H7 (cell line): ENCODE measurements at regions not wholly inside any gene's neighbourhood (a gene's known extent, or its start where the extent isn't known, plus 50 kb on each side); places are given as distances from the start of the nearest gene placed in this dataset.
"Not testable (repeated sequence)": the region's sequence is repeated elsewhere in the genome, so short reads cannot be mapped to it uniquely, and the experiment has no call there.

Experiments
- DNase-seq: peaks from one replicate; pipeline ENCODE4 v3.0.0; 2012
- H3K27me3 ChIP-seq: 2 replicates; pipeline ENCODE4 v1.6.0; 2011; ENCODE audit warnings: mild to moderate bottlenecking, low read length; ENCODE audit not compliant: control insufficient read depth, insufficient read depth
- H3K36me3 ChIP-seq: replicated peaks from 2 replicates; pipeline ENCODE4 v1.5.1; 2011; ENCODE audit warnings: low read length; ENCODE audit not compliant: control insufficient read depth, insufficient read depth
- H3K4me3 ChIP-seq: 2 replicates; pipeline ENCODE4 v1.5.1; 2011; ENCODE audit warnings: low read depth, mild to moderate bottlenecking, control low read depth, low read length, moderate library complexity; ENCODE audit not compliant: insufficient read depth

GRCh38 chr1:79235301-79236002 lies 228.9 kb upstream of the ADGRL4 start:
- Histone ChIP-seq H3K36me3 (no peaks in the 10 kb centered on the region), H3K4me3 (no peak overlapping the region), H3K27me3 (no peaks in the 10 kb centered on the region)
- DNase-seq: no peak

- no peak for DNase-seq
- no peak overlapping the region for H3K4me3 ChIP-seq
- H3K36me3 ChIP-seq: no peaks in the 10 kb centered on the region
- H3K27me3 ChIP-seq: no peaks in the 10 kb centered on the region
Measured at GRCh38 chr1:79232818-79233217, 226.3 kb upstream of the ADGRL4 start.

DNA sequence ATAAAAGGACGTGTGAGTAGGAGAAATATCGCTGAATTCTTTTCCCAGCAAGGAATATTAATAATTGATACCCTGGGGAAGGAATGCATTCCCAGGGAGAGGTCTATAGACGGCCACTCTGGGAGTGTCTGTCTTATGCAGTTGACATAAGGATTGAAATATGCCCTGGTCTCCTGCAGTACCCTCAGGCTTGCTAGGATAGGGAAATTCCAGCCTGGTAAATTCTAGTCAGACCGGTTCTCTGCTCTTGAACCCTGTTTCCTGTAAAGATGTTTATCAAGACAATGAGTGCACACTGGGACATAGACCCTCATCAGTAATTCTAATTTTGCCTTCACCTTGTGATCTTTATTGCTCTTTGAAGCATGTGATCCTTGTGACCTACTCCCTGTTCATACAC lies 224.2 kb upstream of the ADGRL4 start:
- H3K36me3 ChIP-seq, H3K4me3 ChIP-seq, H3K27me3 ChIP-seq, DNase-seq: not testable (repeated sequence)

- H3K36me3 ChIP-seq: no peaks in the 10 kb centered on the region
- H3K4me3 ChIP-seq: no peak overlapping the region
- H3K27me3 ChIP-seq: no peaks in the 10 kb centered on the region
- DNase-seq: no peak
Measured at GRCh38 chr1:79226963-79227362, 220.4 kb upstream of the ADGRL4 start.

GRCh38 chr1:79224537-79224936 lies 218.0 kb upstream of the ADGRL4 start:
- DNase-seq: no peak
- Histone ChIP-seq H3K36me3 (no peaks in the 10 kb centered on the region), H3K27me3 (no peaks in the 10 kb centered on the region), H3K4me3 (no peak overlapping the region)

DNA sequence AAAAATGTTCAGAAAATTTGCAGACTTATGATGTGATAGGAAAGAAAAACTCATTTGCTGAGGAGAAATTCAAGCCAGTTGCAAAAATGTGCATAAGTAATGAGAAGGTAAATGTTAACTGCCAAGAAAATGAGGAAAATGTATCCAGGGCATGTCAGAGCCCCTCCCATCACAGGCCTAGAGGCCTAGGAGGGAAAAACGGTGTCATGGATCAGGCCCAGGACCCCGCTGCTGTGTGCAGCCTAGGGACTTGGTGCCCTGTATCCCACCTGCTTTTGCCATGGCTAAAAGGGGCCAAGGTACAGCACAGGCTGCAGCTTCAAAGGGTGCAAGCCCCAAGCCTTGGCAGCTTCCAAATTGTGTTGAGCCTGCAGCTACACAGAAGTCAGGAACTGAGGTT lies 214.0 kb upstream of the ADGRL4 start:
- H3K36me3 ChIP-seq: no peaks in the 10 kb centered on the region
- H3K27me3 ChIP-seq: no peaks in the 10 kb centered on the region
- no peak overlapping the region for H3K4me3 ChIP-seq
- DNase-seq: no peak

DNA sequence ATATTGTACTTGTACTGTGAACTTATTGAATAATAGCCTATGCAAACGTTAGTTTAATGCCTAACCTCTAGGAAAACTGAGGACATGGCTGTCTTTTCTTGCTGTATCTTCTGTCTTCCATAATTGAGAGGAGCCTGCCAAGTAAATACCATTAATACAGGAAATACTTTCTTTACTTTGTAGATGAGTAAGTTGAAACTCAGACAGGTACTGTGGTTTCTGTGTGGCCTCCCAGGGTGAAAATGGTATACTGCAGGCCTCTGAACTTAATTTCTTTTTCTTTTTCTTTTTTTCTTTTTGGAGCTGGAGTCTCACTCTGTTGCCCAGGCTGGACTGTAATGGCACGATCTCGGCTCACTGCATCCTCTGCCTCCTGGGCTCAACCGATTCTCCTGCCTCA lies 208.8 kb upstream of the ADGRL4 start:
- no peak overlapping the region for H3K4me3 ChIP-seq
- H3K36me3 ChIP-seq: no peaks in the 10 kb centered on the region
- DNase-seq: no peak
- no peaks in the 10 kb centered on the region for H3K27me3 ChIP-seq

- Histone ChIP-seq H3K36me3 (no peaks in the 10 kb centered on the region), H3K4me3 (no peak overlapping the region)
- no peak for DNase-seq
Measured at GRCh38 chr1:79207786-79208185, 201.3 kb upstream of the ADGRL4 start.

DNA sequence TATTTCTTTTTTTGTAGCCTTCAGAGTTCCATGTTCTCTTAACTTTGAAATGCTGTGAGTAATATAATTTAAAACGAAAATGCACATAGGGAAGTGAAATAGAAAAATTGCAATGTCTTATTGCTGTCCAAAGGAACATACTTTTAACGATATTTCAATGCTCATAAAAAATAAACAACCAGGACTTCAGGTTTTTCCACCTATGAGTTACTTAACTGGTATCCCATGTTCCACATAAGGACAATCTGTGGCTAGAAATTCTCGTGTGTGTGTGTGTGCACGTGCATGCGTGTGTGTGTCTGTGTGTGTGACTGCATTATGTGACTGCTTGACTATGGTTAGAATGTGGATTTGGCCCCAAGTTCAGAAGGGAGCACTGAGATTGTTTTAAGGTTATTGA lies 200.8 kb upstream of the ADGRL4 start:
- Histone ChIP-seq H3K4me3 (no peak overlapping the region), H3K36me3 (no peaks in the 10 kb centered on the region), H3K27me3 (no peaks in the 10 kb centered on the region)
- no peak for DNase-seq

More at GRCh38 chr1:79207786-79208185, 201.3 kb upstream of the ADGRL4 start:
- no peaks in the 10 kb centered on the region for H3K27me3 ChIP-seq

DNA sequence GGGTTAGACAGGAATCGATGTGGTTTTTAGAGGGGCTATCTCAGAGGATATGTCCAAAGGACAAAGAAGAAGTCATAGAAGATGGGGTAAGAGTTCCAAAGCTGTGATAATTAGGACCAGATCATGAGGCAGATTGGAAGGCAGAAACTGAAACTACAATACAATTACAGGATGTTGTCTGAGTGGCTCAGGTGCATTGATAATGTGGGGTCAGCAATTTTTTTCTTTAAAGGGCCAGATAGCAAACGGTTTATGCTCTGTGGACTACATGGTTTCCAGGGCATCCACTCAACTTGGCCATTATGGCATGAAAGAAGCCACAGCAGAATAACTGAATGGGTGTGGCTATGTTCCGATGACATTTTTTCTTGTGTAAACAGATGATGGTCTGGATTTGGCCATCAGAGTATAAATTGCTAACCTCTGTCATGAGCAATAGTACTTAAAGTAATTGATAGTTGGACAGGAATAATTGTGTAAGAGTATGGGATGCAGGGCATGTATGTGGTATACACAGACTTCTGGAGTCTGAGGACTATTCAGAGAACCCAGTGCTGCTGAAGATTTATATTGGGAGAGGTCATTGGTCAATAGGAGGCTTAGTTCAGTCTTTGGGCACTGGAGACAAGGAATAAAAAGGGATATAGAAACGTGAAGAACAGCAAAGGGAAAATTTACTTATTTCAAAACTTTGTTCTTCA lies 198.4 kb upstream of the ADGRL4 start:
- no peaks in the 10 kb centered on the region for H3K36me3 ChIP-seq
- H3K4me3 ChIP-seq: no peak overlapping the region
- no peak for DNase-seq
- H3K27me3 ChIP-seq: no peaks in the 10 kb centered on the region

- no peak for DNase-seq
- H3K27me3 ChIP-seq: no peaks in the 10 kb centered on the region; the same call in 1 of the 2 replicates
Measured at GRCh38 chr1:79198832-79199231, 192.3 kb upstream of the ADGRL4 start.

DNA sequence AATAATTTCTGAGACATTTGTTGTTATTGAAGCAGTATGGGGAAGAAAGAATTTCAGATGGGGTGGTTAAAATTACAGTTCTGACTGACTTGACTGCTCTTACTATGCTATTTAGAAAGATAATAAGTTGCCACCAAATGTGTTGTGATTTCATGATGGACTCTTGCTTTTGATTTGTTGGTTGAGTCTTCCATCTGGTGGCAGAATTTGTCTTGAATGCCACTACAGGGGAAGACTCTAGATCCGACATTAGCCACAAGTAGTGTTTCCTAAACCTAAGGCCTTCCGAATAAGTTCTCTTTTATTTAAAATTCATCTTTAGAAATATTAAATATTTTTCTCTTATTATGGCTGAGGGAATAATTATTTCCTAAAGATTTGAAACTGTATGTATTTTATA lies 190.9 kb upstream of the ADGRL4 start:
- Histone ChIP-seq H3K27me3 (no peaks in the 10 kb centered on the region; the same call in 1 of the 2 replicates), H3K4me3 (no peak overlapping the region), H3K36me3 (no peaks in the 10 kb centered on the region)
- DNase-seq: peak; percentile 1

More at GRCh38 chr1:79198832-79199231, 192.3 kb upstream of the ADGRL4 start:
- no peak overlapping the region for H3K4me3 ChIP-seq
- H3K36me3 ChIP-seq: no peaks in the 10 kb centered on the region

DNA sequence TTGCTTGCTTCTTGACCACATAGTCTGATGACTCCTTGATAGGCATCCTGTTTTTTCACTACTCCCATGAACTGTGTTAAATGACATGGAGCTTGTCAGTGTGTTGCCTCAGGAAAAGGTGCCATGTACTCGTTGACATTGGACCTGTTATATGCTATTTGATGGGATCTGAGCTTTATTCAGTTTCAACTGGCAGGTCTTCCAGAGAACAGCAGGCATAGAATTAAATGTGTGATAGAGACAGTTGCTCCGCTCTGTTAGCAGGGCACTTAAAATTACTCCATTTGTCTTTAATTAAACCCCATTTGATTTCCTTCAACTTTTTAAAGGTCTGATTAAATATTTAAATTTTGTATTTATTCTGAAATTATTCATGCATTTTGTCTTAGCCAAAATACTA lies 189.7 kb upstream of the ADGRL4 start:
- no peak overlapping the region for H3K4me3 ChIP-seq

DNA sequence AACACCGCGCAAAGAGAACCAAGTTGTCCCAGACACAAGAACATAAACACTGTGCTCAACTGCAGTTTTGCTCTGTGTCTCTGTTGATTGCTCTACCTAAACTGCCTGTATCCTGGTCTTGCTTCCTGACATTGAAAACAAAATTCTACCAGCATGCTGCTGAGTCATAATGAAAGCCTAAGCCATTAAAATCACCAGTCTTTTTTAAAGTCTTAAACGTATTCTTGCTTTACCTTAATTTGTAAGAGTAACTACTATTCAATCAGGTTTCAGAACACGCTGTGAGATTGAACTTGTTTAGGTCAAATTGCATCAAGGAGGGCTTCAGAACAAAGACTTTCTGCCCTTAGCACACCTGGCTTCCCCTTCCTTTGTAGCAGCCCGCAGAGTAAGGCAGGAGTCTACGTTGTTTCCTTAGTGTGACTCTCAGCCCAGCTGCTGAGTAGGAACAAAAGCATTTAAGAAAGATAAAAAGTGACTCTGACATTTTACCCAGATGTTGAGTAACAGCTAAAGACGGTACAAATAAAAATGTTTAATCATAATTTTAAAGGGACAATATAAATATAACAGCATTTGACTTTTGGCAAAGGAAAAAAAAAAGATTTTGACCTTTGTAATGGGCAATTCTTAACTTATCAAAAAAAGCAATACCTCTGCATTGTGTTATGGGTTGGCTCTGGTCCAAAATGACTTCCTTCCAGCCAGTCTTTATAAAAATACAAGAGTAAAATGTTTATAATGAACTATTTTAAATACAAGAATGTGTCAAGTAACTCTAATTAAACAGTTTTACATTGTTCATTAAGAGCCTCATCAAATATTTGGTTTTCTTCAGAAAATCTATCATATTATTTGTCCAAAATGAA lies 186.9 kb upstream of the ADGRL4 start:
- Histone ChIP-seq H3K36me3 (no peaks in the 10 kb centered on the region), H3K27me3 (no peaks in the 10 kb centered on the region; the same call in 1 of the 2 replicates), H3K4me3 (no peak overlapping the region)
- peak; percentile 1 for DNase-seq

More for the DNA sequence above, 189.7 kb upstream of the ADGRL4 start:
- no peak for DNase-seq
- Histone ChIP-seq H3K36me3 (no peaks in the 10 kb centered on the region), H3K27me3 (no peaks in the 10 kb centered on the region; the same call in 1 of the 2 replicates)
